H1 (cell line): ENCODE measurements at regions not wholly inside any gene's neighbourhood (a gene's known extent, or its start where the extent isn't known, plus 50 kb on each side); places are given as distances from the start of the nearest gene placed in this dataset.

ENCODE experiments used
- CTCF ChIA-PET: fragments of 300-600 bp; sonication (Branson Sonifier 250); formaldehyde crosslinking; loops from one replicate; lab custom pipeline; 2021; ENCODE audit not compliant: partially characterized antibody; lab: Charles Lee
- POLR2A ChIA-PET: fragments of 300-600 bp; sonication (Branson Sonifier 250); formaldehyde crosslinking; loops from one replicate; lab custom pipeline; 2021; ENCODE audit warnings: inconsistent platforms; ENCODE audit not compliant: partially characterized antibody; lab: Charles Lee
- DNase-seq, 2 experiments: peaks; one replicate each; pipeline versions ENCODE4 v3.0.0 to v3.0.0-alpha.2; 2010 to 2022; ENCODE audit warnings: low spot score in 2 of 2, low read depth in 1 of 2, mixed read lengths in 1 of 2
- FAIRE-seq: peaks from 2 replicates; lab custom pipeline; 2011; peaks lifted over from hg19 to GRCh38; lab: Jason Lieb, UNC
- H2AFZ ChIP-seq: 2 replicates; pipeline ENCODE4 v1.8.1; 2012; ENCODE audit warnings: low read length, inconsistent platforms
- H2AK5ac ChIP-seq: 2 replicates; pipeline ENCODE4 v1.6.1; 2013; ENCODE audit warnings: low read depth, low read length
- H2BK120ac ChIP-seq: replicated peaks from 2 replicates; pipeline ENCODE3; 2013; ENCODE audit warnings: low read depth, low read length, inconsistent platforms
- H2BK12ac ChIP-seq: 2 replicates; pipeline ENCODE4 v1.6.1; 2013; ENCODE audit warnings: low read depth, low read length
- H2BK15ac ChIP-seq: 2 replicates; pipeline ENCODE4 v1.6.1; 2013; ENCODE audit warnings: low read length
- H2BK20ac ChIP-seq: 2 replicates; pipeline ENCODE4 v1.6.1; 2013; ENCODE audit warnings: low read length
- H2BK5ac ChIP-seq: 2 replicates; pipeline ENCODE4 v1.6.1; 2013; ENCODE audit warnings: low read depth, low read length
- H3K14ac ChIP-seq: 2 replicates; pipeline ENCODE4 v1.6.1; 2013; ENCODE audit warnings: inconsistent platforms; ENCODE audit not compliant: insufficient read length
- H3K18ac ChIP-seq: 2 replicates; pipeline ENCODE4 v1.6.1; 2013; ENCODE audit warnings: low read length; ENCODE audit errors: extremely low read depth
- H3K23ac ChIP-seq: 2 replicates; pipeline ENCODE4 v1.6.1; 2013; ENCODE audit warnings: inconsistent platforms; ENCODE audit not compliant: insufficient read length
- H3K23me2 ChIP-seq: 2 replicates; pipeline ENCODE4 v1.6.1; 2013; ENCODE audit warnings: low read depth, low read length
- H3K27ac ChIP-seq: 2 replicates; pipeline ENCODE4 v1.6.1; 2011; ENCODE audit warnings: low read depth, low read length, inconsistent platforms
- H3K27me3 ChIP-seq, 4 experiments: replicated peaks in 1 of 4; 1 replicate in 1 of 4; 2 replicates in 3 of 4; pipeline versions ENCODE4 v1.6.1 to v1.8.1; 2011 to 2013; ENCODE audit warnings: low read length in 3 of 4, mild to moderate bottlenecking in 3 of 4, inconsistent platforms in 2 of 4, mixed read lengths in 2 of 4, moderate library complexity in 1 of 4; ENCODE audit not compliant: control insufficient read depth in 3 of 4, insufficient read depth in 3 of 4; ENCODE audit errors: extremely low read depth in 1 of 4
- H3K36me3 ChIP-seq, 4 experiments: 2 replicates each; pipeline versions ENCODE4 v1.6.1 to v1.8.1; 2011 to 2013; ENCODE audit warnings: mild to moderate bottlenecking in 4 of 4, low read length in 3 of 4, moderate library complexity in 2 of 4, control low read depth in 1 of 4, inconsistent platforms in 1 of 4; ENCODE audit not compliant: insufficient read depth in 4 of 4, control insufficient read depth in 2 of 4
- H3K4ac ChIP-seq: replicated peaks from 2 replicates; pipeline ENCODE3; 2013; ENCODE audit warnings: low read length, low read depth, mixed read lengths, inconsistent platforms; ENCODE audit not compliant: insufficient read length
- H3K4me1 ChIP-seq, 4 experiments: replicated peaks in 1 of 4; 1 replicate in 1 of 4; 2 replicates in 3 of 4; pipeline versions ENCODE4 v1.6.1 to v1.8.1; 2011 to 2013; ENCODE audit warnings: low read length in 3 of 4, inconsistent platforms in 2 of 4, mixed read lengths in 1 of 4; ENCODE audit not compliant: insufficient read depth in 4 of 4, control insufficient read depth in 3 of 4
- H3K4me2 ChIP-seq, 2 experiments: 2 replicates each; pipeline versions ENCODE4 v1.6.1 to v1.8.1; 2011 to 2013; ENCODE audit warnings: low read depth in 2 of 2, low read length in 2 of 2, control low read depth in 1 of 2, inconsistent platforms in 1 of 2, mild to moderate bottlenecking in 1 of 2; ENCODE audit not compliant: insufficient read depth in 1 of 2
- H3K4me3 ChIP-seq, 4 experiments: fragments of 200-600, 300-600 bp in 1 of 4; sonication (generic), shearing (Covaris generic), sonication (Bioruptor Twin) in 1 of 4; 2 replicates each; pipeline versions ENCODE4 v1.5.1 to v1.8.1; 2011 to 2016; ENCODE audit warnings: low read length in 4 of 4, low read depth in 3 of 4, control low read depth in 2 of 4, inconsistent platforms in 2 of 4, mild to moderate bottlenecking in 2 of 4, mixed read lengths in 1 of 4, moderate library complexity in 1 of 4; ENCODE audit not compliant: insufficient read depth in 2 of 4; ENCODE audit errors: extremely low read depth in 1 of 4
- H3K56ac ChIP-seq: replicated peaks from 2 replicates; pipeline ENCODE3; 2013; ENCODE audit warnings: low read depth, mild to moderate bottlenecking, mixed read lengths, low read length, inconsistent platforms; ENCODE audit not compliant: insufficient read length
- H3K79me1 ChIP-seq: 2 replicates; pipeline ENCODE4 v1.6.1; 2013; ENCODE audit warnings: low read depth, low read length, control low read depth
- H3K79me2 ChIP-seq, 2 experiments: 2 replicates each; pipeline versions ENCODE4 v1.6.1 to v1.8.1; 2012 to 2013; ENCODE audit warnings: low read length in 2 of 2, mild to moderate bottlenecking in 2 of 2, inconsistent platforms in 1 of 2; ENCODE audit not compliant: insufficient read depth in 2 of 2, control insufficient read depth in 1 of 2
- H3K9ac ChIP-seq, 4 experiments: replicated peaks in 1 of 4; 1 replicate in 1 of 4; 2 replicates in 3 of 4; pipeline versions ENCODE4 v1.6.1 to v1.8.1; 2011 to 2013; ENCODE audit warnings: low read depth in 3 of 4, low read length in 3 of 4, control low read depth in 2 of 4, mild to moderate bottlenecking in 2 of 4, moderate library complexity in 2 of 4, inconsistent platforms in 1 of 4; ENCODE audit errors: extremely low read depth in 1 of 4
- H3K9me3 ChIP-seq, 2 experiments: 2 replicates each; pipeline versions ENCODE4 v1.6.1 to v1.8.1; 2012 to 2013; ENCODE audit warnings: mild to moderate bottlenecking in 2 of 2, moderate library complexity in 2 of 2, control low read depth in 1 of 2, inconsistent platforms in 1 of 2, low read depth in 1 of 2, low read length in 1 of 2, mixed read lengths in 1 of 2; ENCODE audit not compliant: insufficient read depth in 2 of 2
- H4K20me1 ChIP-seq, 2 experiments: replicated peaks in 1 of 2; 2 replicates each; pipeline versions ENCODE3 to v1.8.1; 2011 to 2013; ENCODE audit warnings: inconsistent platforms in 2 of 2, low read length in 2 of 2, mild to moderate bottlenecking in 1 of 2; ENCODE audit not compliant: insufficient read depth in 2 of 2, control insufficient read depth in 1 of 2
- H4K5ac ChIP-seq: 2 replicates; pipeline ENCODE4 v1.6.1; 2013; ENCODE audit warnings: low read length, low read depth, mixed read lengths, inconsistent platforms; ENCODE audit not compliant: insufficient read length
- H4K8ac ChIP-seq: 2 replicates; pipeline ENCODE4 v1.8.0; 2013; ENCODE audit warnings: mild to moderate bottlenecking, moderate library complexity, low read length, inconsistent platforms; ENCODE audit not compliant: insufficient read depth; ENCODE audit errors: extremely low read depth
- H4K91ac ChIP-seq: replicated peaks from 2 replicates; pipeline ENCODE3; 2013; ENCODE audit warnings: low read length, mixed read lengths, inconsistent platforms; ENCODE audit not compliant: insufficient read length
- ATF3 ChIP-seq: IDR thresholded peaks from 2 replicates; pipeline ENCODE4 v1.6.1; 2011; ENCODE audit warnings: low read depth, mild to moderate bottlenecking, low read length; ENCODE audit not compliant: insufficient read depth
- BRCA1 ChIP-seq: IDR thresholded peaks from 2 replicates; pipeline ENCODE4 v1.6.1; 2012; ENCODE audit warnings: low read depth, low read length, improper control_type of control experiment
- PHF8 ChIP-seq: fragments of 200-600 bp; sonication (generic); conservative IDR thresholded peaks from 2 replicates; pipeline ENCODE4 v1.7.1; 2012; ENCODE audit warnings: low read depth, mild to moderate bottlenecking, inconsistent platforms, low read length, moderate library complexity
- POLR2A ChIP-seq, 2 experiments: IDR thresholded peaks; 1 replicate in 1 of 2; 2 replicates in 1 of 2; pipeline ENCODE4 v1.6.1; 2011; ENCODE audit warnings: low read depth in 2 of 2, low read length in 2 of 2, mild to moderate bottlenecking in 2 of 2; ENCODE audit errors: control extremely low read depth in 1 of 2
- SIX5 ChIP-seq: IDR thresholded peaks from 2 replicates; pipeline ENCODE4 v1.6.1; 2011; ENCODE audit warnings: mild to moderate bottlenecking, low read depth, low read length
- SP2 ChIP-seq: IDR thresholded peaks from 2 replicates; pipeline ENCODE4 v1.6.1; 2012; ENCODE audit warnings: mild to moderate bottlenecking, low read length, inconsistent platforms
- TBP ChIP-seq: IDR thresholded peaks from 2 replicates; pipeline ENCODE4 v1.6.1; 2011; ENCODE audit warnings: low read depth, low read length, improper control_type of control experiment
- YY1 ChIP-seq: IDR thresholded peaks from 2 replicates; pipeline ENCODE4 v1.6.1; 2011; ENCODE audit warnings: low read depth, mild to moderate bottlenecking, low read length
- WGBS, 2 experiments: shearing (Covaris generic) in 1 of 2; methylation state at CpG; one replicate each; pipeline versions ENCODE4 v1.1.6 to v1.1.7; 2013 to 2015; ENCODE audit warnings: low lambda C conversion rate in 2 of 2, mixed read lengths in 2 of 2, inconsistent platforms in 1 of 2, low coverage in 1 of 2, missing lambda C conversion rate in 1 of 2; ENCODE audit not compliant: insufficient replicate concordance in 2 of 2, insufficient coverage in 1 of 2, insufficient read length in 1 of 2; ENCODE audit errors: extremely low coverage in 1 of 2, missing lambda C conversion rate in 1 of 2; 5-methylcytosine and 5-hydroxymethylcytosine counted together

- Histone ChIP-seq H3K4me1 (0 out of 7 replicates have a peak, but pooled peaks cover 0 to 2% (median 0%) of the 10 kb centered on the region in 4 experiments), H4K20me1 (no peaks in the 10 kb centered on the region), H3K18ac (no peak overlapping the region), H4K5ac (no peak overlapping the region), H3K79me2 (no peaks in the 10 kb centered on the region), H2BK5ac (no peak overlapping the region), H3K27me3 (no peaks in the 10 kb centered on the region; a peak in 3 of 7 replicates), H3K14ac (no peak overlapping the region), H2BK20ac (no peak overlapping the region), H2AK5ac (no peak overlapping the region), H3K9ac (no peak overlapping the region), H2BK15ac (no peak overlapping the region), H3K4me3 (no peak overlapping the region), H3K4me2 (no peak overlapping the region), H3K56ac (no peak overlapping the region), H3K36me3 (no peaks in the 10 kb centered on the region), H3K27ac (no peak overlapping the region), H2BK12ac (no peak overlapping the region), H3K23me2 (no peaks in the 10 kb centered on the region), H3K4ac (no peak overlapping the region), H4K8ac (no peak overlapping the region), H3K9me3 (no peaks in the 10 kb centered on the region), H2BK120ac (no peak overlapping the region), H4K91ac (no peak overlapping the region), H2AFZ (no peak overlapping the region), H3K23ac (no peak overlapping the region), H3K79me1 (no peaks in the 10 kb centered on the region)
- TF ChIP-seq PHF8 (no peak), SIX5 (no peak), ATF3 (no peak), YY1 (no peak), POLR2A (IDR thresholded peaks at IDR 0.05; ENCODE audit: control extremely low read depth in 1 of 2, low read depth in 2 of 2, low read length in 2 of 2) (no peak), TBP (no peak), BRCA1 (no peak), SP2 (no peak)
- ChIA-PET POLR2A (no interaction called here), CTCF (no interaction called here)
- 88% methylated on average over 1 of the region's 1 CpG; no CpG with 5 or more reads in 1 of the 2 experiments for WGBS, 2 experiments
- no peak for FAIRE-seq
- DNase-seq, result no peak
Measured at GRCh38 chr10:3006607-3007006, 60.7 kb upstream of the PFKP start.
